HG03439 (cell line): ENCODE measurements at regions not wholly inside any gene's neighbourhood (a gene's known extent, or its start where the extent isn't known, plus 50 kb on each side); places are given as distances from the start of the nearest gene placed in this dataset.

Experiments used
- ATAC-seq: cut with Tn5 transposase; IDR thresholded peaks from one replicate; pipeline ENCODE4 v1.9.1; 2021; ENCODE audit warnings: mild to moderate bottlenecking, moderate library complexity; ENCODE audit not compliant: unreplicated experiment

DNA sequence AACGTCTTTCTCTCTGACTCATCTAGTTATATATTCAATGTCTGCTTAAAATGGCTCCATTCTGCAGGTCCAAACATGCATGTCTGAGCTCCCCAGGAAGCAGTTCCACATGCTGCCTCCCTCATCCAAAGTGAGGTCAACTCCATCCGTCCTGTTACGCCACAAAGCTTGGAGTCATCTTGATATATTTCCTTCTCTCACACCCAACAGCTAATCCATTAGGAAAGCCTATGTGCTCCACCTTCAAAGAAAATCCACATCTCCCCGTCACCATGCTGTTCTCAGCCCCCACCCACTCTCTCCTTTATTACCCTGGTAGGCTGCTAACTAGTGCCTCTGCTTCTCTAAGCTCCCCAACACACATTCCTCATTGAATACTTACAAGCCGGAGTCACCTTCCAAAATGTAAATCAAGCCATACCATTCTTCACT lies 130.2 kb upstream of the SYNDIG1 start:
- ATAC-seq = no peak

DNA sequence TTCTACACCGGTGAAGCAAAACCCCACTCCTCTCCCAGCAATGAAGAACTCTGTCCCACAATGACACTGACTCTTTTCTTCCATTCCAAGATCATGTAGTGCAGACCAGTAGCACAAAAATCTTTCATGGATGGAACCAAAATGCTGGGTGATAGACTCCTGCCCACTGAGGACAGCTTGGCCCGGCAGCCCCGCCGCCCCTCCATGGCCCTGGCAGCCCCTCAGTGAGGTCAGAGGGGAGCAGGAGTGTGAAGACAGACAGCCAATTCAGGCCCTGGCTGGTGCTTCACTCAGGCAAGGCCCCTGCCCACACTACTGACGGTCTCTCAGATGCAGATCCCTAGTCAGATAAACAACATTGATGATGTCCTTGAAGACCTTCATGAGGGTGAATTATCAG lies 131.9 kb upstream of the SYNDIG1 start:
- no peak for ATAC-seq

DNA sequence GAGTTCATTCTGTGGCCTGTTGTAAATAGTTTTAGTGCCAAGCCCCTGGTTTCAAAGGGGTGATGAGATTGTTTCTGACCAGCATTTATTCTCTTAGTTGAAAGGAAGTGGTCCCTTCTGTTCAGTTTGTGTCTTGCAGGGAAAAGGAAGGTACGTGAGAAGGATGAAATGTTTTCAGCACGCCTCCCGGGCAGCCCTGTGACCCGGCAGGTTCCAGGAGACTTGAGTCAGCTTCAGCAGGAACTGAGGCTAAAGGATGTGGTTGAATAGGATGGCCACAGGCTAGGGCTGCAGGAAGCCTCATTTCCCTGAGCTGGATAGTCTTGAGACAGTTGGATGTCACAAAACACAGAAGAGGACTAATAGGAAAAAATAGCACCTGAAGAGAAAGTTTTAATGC lies 132.4 kb upstream of the SYNDIG1 start:
- no peak for ATAC-seq

DNA sequence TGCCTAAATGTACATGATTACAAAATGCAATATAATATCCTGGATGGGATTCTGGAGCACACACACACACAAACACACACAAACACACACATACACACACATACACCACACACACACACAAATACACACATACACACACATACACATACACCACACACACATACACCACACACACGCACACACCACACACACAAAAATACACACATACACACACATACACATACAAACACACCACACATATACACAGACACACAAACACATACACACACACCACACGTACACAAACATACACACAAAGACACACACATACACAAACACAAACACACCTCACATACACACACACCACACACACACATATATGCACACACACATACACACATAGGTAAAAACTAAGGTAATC lies 134.6 kb upstream of the SYNDIG1 start:
- no peak for ATAC-seq

DNA sequence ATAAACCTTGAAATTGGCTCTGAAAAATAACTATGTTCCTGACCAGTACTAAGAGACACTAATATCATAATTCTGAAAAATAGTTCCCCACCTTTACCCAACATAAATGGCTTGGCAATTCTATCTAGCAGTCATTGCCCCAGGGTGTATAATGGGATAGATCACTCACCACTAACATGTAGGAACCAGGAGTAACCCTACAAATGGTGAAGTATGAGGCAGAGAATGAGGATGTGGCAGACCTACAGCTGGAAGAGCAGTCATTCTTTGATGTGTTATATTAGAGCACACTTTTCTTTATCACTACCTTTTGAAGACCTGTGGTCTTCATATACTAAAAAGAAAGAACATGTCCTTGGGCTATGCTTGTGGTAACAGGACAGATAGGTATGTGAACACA lies 136.5 kb upstream of the SYNDIG1 start:
- ATAC-seq = no peak

DNA sequence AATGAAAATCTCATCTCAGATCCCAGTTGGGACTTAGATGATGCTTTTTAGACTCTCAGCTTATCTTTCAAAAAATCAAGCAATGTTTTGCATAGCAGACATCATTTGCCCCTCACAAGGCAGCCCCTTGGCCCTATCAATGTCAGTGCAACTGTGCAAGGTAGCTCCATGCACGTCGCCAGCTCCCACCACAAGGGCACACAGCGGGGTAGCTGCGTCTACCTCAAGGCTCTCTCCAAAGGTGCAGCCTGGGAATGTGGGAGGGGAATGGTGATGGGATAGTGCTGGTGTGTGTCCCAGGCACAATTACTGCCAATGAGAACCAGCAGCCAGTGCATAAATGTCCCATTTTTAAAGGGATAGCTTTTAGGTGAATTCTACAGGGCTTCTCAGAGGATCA lies 137.5 kb upstream of the SYNDIG1 start:
- no peak for ATAC-seq

DNA sequence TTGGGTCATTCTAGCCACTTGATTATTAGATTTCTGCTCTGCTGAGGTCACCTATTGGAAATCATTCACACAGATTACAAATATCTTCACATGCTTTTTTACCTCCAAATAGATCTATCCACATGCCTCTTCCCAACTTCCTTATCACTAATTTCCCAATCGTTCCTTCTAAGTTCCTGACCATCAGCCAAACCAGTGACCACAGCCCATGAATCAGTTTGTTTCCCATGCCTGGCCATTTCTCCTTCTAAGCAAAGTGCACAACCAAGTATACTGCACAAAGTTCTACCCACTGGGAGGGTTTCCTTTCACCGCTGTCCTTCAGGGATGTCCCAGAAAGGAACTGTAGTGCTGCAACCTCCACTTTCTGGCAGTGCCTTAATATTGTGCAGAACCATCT lies 140.5 kb upstream of the SYNDIG1 start:
- no peak for ATAC-seq

DNA sequence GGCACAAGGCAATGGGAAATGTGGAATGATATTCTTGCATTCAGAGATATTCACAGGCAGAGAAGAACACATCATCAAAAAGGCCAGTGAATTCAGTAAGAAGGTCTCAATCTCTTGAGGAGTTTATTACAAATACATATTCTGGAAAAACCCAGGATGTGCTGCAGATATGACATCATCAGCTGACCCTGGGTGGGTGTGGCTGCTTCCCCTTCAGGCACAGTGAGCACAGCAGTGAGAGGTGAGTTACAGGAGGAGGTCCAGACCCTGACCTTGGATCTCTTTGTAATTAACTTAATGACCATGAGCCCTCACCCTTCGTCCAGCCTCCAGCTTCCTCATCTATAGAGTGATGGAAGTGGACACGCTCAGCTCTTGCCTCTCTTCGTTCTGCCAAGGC lies 147.5 kb upstream of the SYNDIG1 start:
- no peak for ATAC-seq

DNA sequence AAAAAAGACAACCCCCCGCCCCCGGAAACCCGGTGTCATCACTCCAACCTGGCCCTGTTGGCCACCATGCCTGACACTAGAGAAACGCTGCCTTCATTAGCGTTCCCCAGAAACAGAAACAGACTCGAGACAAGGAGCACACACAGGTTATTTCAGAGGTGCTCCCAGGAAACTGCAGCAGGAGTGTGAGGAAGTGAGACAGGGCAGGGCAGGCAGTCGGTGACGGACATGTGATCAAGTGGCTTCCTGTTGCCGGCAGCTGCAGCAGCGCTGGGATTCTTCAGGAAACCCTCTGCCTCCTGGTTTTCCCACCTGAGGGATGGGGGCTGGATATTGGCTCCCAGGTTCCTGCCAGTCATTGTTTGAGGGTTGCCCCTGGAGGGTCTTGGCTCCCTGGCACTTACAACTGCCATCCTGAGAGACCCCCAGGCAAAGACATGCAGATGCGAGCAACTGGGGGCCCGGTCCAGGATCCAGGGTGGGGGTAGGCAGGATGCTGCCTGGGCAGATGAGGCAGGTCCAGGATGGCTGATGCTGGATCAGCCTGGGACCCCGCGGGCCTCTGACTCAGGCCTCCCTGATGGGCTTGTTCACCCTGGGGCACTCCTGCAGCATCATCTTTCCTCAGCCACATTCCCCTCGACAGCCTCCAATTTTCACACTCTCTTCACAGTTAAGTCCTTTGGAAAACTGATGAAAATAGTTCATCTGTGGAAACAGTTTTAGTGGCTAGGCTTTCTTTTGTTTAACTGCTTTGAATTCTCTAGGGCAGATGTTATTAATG lies 150.7 kb upstream of the SYNDIG1 start:
- no peak for ATAC-seq

DNA sequence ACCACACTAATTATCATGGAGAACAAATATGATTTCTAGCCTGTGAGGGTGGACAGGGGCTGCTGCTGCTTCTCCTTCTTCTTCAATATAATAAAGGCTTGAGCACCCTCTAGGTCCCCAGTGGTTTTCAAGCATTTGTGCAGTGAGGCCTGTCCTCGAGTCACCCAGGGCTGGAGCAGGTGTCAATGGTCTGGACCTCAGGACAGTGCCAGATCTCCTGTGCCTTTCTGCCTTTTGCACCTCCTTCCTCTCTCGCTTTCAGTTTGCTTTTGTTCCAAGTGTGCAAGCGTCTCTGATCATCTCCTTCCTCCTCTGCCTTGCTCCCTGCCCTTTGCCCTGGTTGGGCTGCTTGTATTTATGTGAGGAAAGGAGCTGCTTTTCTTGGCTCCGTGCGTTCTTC lies 152.2 kb upstream of the SYNDIG1 start:
- ATAC-seq = no peak

DNA sequence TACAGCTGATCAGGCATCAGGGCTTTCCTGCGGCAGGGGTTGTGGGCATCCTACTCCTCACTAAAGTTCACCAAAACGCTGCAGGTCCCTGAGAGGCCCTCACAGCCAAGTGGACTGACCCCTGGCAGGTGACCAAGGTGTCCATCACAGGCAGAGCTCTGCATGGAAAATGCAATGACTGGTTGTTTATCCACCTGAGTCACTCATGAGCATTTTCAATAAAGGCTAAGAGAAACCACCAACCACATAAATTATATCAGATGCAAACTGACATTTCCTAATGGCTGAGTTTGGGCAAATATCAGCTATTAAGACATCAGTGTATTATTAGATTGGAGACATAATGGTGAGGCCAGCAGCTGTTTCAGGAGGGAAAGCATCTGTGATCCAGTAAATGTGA lies 152.7 kb upstream of the SYNDIG1 start:
- ATAC-seq = no peak

DNA sequence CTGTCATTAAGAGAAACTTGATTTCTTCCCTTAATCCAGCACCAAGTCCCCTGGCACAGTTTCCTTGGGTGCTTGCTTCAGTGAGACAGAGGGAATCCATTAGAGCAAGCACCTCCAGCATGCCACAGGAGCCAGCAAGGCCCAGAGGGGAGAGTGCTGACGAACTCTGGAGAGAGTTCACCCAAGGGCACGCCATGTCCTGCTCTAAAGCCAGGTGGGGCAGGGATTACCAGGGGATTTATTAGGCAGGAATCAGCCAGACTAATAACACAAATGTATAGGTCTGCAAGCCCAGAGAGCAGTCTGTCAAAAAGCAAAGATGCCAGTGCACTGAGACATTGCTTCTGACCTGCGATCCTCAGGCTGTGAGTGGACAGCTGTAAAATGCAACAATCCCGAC lies 155.4 kb upstream of the SYNDIG1 start:
- ATAC-seq = no peak

DNA sequence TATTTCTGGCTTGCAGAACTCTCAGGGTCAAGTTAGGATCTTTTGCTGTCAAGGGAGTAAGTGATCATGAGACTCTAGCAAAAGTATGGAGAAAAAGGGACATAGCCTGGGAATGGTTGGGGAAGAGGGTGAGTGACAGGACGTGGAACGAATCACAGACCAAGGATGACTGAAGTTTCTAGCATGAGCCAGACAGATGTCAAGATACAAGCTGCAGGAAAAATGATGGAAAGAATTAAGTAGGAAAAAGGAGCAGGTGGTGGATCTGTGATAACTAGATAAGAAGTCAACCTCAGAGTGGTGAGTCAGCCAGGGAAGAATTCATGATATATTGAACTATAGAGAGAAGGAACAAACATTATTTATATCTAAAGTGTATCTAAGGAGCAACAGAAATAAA lies 159.8 kb upstream of the SYNDIG1 start:
- no peak for ATAC-seq

DNA sequence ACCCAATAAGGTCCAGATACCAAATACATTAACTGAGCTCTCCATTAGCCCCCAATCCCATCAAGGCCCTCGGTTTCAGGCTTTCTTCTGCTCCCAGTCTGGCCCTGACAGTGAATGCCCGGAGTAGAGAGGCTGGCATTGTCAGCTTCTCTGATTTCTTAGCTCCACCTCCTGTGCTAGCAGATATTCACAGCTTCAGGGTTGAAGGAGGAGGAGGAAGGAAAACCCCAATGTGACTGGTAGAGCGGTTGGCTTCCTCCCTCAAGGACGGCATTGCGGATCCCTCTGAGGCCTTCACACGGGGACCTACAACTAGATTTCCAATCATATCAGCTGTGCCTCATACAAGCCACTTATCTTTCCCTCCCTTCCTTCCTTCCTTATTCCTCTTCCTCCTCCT lies 164.1 kb upstream of the SYNDIG1 start:
- ATAC-seq = no peak

DNA sequence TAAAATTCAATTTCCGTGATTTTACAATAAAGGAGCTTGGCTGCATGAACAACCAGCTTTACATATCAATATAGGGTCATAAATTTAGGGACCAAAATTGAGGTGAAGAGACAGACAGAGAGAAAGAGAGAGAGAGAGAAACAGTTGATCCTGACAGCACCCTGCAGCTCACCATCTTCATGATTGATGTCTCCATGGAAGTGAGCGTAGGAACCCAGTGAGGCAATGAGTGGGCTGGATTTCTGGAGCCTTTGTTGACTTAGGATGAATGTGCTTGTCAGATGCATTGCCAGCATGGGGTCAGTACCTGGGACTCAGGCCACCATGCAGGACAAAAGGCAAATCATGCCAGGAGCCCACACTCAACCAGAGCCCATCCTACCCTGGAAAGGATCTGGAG lies 165.1 kb upstream of the SYNDIG1 start:
- no peak for ATAC-seq

DNA sequence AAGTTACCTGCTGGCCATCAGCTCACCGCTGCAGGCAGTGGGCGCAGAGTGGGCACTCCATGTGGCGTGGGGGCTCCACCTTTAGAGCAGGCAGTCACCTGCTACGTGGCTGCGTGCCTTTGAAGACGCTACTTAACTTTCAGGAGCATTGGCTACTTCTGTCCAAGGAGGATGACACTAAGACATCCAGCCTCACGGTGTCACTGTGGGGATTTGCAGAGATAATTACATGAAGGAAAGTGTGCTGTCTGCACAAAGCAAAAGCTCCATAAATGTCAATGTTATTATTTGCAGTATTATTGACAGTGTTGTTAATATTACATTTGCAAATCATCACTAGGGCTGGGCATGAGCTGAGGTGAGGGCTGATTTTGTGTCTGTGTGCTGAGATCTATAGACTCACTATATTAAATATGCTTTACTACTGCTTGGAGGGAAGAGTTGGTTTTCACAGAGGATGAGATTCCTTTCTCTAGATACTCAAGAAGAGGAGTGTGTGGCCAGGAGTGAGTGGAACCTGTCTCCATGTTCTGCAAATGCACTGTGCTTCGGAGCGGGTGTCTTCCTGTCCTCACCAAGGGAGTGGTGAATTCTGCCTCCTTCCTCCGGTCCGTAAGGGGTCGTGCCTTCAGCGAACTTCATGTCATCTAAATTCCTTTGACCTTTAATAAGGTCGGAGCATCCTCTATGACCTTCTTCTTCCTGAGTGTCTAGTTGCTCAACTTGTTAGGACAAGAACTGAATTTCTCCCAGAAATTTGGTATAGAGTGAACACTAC lies 165.8 kb upstream of the SYNDIG1 start:
- ATAC-seq = no peak

DNA sequence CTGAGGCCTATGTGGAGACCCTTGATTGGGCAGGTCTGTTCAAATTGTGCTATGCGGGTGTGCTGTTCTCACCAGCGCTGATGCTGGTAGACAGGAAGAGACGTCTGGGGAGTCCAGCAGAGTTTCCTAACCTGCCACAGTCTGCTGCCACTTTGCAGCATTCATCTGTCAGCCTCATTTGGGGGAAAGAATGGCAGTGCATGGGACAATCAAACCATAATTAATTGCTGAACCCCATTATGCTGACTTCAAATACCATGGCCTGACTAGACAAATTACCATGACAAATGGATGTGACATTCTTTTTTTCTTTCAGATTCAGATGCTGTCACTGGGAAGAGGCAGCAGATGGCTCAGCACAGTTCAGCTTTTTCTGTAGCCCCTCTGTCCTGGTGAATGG lies 171.4 kb upstream of the SYNDIG1 start:
- no peak for ATAC-seq

DNA sequence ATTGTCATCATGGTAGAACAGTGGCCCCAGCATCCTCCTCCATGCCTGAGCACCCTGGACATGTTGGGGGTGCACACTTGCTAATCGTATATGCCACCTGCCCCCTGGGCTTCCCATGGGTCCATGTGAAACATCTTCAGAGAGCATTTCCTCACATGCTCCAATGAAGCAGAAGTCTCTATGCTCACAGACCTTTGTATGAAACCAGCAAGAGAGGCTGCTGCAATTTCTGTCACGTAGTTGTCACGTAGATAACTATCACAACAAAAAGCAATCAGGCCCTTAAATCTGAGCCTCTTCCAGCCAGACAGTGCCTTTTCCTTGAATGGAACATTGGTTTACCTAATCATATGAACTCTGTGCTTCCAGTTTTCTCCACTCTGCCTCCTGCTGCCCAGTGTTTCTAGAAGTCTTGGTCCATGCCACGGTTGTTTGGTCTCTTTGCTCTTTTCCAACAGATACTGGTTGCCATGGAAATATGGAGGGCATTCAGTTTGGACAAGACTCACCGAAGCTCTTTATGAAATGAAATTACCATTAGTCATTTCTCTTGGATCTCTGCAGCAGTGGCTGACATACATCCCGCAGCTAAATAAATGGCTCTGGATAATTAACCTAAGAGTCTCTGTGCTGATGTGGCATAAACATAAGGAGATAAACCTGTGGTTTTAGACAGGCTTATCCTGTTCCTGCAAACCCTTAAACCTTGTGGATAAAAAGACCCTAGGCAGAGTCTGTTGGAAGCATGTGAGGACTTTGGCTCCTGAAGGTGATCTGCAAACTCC lies 172.8 kb upstream of the SYNDIG1 start:
- ATAC-seq = no peak

DNA sequence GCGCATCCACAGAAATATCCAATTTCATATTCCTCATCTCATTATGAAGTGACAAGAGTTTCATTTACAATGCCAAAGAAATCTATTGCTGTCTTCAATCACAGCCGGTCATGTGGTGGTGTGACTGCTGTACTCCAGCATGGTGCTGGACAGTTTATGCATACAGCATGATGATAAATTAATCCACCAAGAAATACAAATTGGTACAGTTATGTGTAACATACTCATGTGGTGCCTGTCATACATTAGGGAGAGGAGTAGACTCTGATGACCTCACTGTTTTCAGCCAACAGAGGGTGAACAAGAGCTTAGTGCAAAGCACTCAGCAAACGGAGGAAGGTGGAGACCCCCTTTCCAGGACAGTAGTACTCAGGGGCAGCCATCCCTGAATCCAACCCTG lies 178.4 kb upstream of the SYNDIG1 start:
- no peak for ATAC-seq

DNA sequence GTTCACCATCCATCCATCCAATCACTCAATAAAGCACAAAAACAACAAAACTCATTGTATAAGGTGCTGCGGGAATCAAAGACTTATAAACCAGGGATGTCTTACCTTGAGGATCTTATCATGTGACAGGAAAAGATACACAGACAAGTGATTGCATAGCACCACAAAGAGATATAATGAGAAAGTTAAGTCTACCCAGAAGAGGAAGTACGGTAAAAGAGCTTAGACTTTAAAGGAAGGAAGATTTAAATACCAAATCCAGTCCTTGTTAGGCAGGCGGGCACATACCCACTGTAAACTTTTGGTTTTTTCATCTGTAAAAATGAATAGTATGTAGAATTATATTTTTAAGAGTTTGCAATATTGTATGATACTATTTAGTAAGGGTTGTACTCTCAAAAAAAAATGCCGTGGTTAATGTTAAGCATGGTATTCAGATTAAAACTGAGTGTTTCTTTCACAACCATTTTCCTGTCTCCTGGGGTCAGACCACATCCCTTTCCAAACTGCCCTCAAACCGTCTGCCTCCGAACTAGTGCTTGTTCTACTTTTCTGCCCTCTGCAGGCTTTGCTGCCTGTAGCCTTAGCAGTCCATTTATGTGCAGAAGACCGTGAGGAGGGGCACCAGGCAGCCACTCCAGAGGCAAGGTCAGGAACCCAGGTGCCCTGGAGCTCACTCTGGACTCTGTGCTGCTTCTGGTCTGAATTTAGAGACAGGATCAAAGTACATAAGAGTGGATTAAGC lies 179.5 kb upstream of the SYNDIG1 start:
- ATAC-seq = no peak

DNA sequence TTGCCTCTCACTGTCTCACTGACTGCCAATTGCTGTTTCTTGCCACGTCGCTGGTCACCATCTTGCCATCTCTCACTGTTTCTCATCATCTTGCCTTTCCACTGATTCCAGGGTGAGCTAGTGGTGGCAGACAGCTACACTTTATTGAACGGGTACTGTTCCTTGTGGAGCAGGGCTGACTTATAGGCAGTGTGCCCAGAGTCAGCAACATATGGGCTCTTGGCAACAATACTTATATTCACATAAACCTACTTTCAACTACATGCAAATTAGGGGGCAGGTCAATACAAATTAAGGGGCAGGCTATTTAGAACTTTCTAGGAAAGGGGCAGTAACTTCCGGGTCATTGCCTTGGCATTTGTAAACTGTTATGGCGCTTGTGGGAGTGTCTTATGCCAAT lies 186.2 kb upstream of the SYNDIG1 start:
- no peak for ATAC-seq
